COR-L47 (cell line): ENCODE measurements at regions not wholly inside any gene's neighbourhood (a gene's known extent, or its start where the extent isn't known, plus 50 kb on each side); places are given as distances from the start of the nearest gene placed in this dataset.

ENCODE experiments used
- DNase-seq: peaks from one replicate; lab custom pipeline; 2025; lab: John Stamatoyannopoulos, UW

DNA sequence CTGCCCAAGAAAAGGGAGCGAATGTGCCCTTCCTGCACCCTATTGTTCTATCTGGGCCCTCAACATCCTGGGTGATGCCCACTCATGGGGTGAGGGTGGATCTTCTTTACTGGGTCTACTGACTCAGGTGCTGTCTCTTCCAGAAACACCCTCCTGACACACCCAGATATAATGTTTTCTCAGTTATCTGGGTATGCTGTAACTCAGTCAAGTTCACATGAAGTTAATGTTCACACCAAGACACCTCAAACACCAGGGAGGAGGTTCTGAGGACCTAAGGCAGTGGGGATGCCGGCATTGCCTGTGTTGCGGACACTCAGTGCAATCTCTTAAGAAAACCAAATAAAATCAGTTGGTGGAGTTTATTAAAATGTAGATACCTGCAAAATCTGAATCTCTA, 500.9 kb downstream of the BCL11A start:
- no peak for DNase-seq

DNA sequence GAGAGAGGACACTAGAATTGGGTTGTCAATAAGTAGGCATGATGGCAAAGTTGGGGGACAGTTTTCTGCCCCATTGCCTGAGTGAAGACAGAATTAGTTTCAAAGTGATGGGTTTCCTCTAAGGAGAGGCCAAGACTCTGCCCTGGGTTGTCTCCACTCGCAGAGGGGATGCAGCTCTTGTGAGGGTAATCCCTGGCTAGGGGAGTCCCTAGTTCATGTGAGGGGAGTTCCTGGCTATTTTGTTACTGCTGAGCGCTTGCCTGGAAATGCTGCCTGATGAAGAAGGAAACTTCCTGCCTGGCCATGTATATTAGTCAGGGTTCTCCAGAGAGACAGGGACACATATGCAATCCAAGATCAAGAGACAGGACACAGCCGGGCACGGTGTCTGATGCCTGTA, 501.5 kb downstream of the BCL11A start:
- DNase-seq, result no peak

DNA sequence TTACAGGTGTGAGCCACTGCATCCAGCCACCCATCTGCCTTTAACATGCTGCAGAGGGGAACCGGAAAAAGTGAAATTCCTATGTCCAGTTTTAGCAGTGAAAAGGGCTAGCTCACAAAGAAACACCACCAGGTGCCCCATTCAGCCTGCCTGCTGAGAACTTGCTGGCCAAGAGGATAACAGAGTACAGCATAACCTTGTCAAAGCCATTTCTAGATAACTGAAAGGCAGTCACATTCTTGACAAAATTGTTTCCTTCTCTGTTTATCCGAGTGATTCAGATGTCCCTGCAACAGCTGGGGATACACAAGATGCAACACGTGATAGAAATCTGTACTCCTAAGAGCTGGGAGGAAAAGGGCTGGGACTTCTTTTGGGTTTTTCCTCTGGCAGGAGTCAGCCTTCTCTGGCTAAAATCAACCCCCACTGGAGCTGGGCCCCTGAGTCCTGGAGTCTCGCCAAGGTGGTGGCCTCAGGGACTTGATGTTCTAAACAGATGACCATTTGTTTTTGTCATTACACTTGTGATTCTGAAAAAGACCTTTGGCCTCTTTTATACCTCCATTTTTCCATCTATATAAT, 505.4 kb downstream of the BCL11A start:
- no peak for DNase-seq

DNA sequence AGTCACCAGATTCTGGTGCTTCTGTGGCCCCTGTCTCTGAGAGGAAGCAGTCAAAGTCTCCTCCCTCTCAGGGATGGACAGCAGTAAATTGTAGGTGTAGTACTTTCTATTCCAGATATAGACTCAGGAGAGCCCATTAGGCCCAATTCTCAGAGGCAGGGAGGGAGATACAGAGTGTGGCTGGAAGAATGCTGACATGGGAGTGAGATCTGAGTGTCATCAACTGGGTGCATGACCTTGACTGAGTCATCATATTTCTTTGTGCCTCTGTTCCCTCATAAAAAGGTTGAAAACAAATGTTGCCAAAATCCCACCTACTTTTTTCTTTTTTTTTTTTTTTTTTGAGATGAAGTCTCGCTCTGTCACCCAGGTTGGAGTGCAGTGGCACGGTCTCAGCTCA, 506.1 kb downstream of the BCL11A start:
- DNase-seq, result no peak

DNA sequence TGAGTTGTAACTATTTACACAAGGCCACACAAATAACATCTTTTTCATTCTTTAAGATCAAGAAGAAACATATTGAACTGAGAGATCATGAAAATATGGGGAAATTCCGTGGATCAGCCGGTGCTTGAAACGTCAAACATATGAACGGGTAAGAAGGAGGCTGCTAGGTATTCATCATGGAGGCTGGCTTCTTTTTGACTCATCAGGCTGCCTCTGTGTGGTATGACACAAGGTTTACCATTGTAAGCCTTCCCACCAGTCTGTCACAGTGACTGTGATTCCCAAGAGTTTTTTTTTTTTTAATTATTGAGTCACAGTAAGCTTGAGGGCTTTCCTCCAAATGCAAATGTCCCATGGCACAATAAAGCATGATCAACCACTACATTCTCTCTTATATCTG, 506.9 kb downstream of the BCL11A start:
- no peak for DNase-seq

DNA sequence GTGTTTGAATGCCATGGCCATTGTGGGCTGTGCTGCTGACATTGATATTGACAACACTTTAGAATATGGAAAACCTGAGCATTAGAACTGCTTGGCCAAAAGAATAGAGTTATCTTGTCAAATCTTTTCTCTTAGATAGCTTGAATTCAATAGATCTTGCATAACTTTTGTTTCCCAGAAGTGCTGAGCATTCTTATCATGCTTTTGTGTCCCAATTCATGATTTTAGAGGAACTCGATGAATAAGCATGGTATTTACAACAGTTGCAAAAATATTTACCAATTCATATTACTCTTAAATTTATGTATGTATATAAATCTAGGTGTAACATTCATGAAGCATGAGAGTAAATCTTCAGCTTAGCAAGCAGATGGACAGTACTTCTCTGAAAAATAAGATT, 508.0 kb downstream of the BCL11A start:
- no peak for DNase-seq

DNA sequence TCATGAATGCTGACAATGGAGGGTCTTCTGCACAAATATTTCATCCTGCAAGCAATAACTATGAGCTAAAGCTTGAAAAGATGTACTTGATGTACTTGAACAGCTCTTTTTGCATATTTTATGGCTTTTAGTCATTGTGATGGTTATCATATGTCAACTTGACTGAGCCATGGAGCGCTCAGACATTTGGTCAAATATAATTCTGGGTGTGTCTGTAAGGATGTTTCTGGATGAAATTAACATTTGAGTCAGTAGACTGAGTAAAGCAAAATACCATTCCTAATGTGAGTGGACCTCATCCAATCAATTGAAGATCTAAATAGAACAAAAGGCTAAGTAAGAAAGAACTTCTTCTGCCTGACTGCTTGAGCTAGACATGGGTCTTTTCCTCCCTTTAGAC, 509.0 kb downstream of the BCL11A start:
- DNase-seq, result no peak

DNA sequence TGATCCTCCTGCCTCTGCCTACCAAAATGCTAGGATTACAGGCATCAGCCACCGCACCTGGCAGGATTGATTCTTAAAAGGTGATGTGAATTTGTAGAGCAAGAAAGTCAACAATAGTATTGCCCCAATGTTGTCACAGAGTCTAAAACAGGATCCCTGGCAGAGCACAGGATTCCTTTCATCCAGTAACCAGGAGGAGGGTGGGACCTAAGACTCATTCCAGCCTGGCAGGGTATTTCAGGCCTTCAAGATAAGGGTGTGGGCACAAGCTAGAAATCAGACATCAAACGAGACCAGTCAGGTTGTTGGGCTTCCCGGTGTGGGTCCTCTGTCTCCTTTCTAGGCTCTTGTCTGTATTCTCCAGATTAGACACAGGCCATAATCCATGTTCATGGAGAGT, 511.4 kb downstream of the BCL11A start:
- no peak for DNase-seq

DNA sequence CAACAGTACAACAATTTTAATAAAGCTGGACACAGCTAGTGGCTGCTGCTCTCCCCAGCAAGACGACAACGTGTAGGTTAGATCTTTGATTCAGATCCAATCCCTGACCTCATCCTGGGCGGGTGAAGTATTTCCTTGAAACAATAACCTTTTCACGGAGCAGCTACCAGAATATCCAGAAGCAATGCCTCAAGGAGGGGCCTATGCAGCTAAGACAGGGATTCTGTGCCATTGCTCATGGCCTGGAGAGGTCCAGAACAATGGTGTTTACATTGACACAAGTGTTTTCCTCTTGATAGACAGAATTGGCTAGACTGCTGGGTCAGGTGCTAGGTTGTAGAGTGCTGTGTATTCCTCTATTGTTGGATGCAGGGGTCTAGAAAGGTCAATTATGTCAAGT, 520.1 kb downstream of the BCL11A start:
- DNase-seq, result no peak

DNA sequence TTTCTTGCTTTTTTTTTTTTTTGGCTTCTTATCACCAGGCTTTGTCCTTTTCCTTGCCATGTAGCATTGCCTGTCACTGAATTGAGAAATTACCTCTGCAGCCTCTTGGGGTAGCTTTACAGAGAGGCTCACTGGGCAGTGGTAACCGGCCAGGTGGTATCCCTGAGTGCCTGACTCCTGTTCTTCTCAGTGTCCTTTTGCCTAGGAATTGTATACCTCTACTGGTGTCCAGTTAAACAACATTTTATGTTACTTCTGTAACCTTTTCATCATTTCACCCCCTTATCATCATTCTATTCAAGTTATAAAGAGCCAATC, 523.9 kb downstream of the BCL11A start:
- no peak for DNase-seq

DNA sequence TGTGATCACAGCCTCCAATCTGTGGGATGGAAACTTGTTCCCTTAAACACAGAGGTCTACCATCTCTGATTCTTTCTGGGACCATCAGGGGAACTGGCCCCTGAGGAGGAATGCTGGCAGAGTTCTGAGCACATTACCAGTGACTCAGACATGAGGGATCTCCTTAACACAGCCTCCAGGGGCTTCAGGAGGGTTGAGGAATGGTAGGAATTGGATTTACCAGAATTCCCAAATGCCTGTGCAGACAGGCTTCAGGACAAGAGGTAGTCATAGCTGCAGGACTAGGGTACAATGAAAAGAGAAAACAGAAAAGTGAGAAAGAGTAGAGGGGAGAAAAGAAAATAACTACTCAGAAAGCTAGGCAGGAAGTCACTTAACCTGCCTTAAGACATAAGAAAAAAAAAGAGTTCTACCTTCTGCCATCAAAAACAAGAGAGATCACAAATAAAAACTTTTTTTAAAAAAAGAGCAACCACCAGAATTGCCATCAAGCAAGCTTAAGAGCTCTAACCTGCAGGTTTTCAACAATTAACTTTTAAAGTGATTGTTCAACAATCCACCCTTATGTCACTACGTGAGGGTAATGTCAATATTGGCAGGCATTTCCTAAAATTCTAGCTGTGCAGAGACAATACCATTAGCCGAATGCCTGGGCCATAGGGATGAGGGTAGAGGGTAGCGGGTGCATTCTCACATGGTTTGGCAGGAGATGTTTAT, 524.4 kb downstream of the BCL11A start:
- peak; percentile 49 for DNase-seq

DNA sequence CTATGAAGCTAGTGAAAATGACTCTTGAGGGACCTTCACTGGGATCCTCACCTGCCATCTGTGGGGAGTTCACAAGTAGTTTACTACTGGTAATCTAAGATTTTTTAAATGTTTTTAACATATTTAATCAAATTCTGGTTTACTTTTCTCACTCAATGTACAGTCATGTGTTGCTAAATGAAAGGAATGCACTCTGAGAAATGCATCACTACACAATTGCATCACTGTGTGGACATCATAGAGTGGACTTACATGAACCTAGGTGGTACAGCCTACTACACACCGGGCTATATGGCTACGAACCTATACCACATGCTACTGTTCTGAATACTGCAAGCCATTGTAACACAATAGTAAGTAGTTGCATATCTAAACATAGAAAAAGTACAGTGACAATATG, 528.0 kb downstream of the BCL11A start:
- no peak for DNase-seq

DNA sequence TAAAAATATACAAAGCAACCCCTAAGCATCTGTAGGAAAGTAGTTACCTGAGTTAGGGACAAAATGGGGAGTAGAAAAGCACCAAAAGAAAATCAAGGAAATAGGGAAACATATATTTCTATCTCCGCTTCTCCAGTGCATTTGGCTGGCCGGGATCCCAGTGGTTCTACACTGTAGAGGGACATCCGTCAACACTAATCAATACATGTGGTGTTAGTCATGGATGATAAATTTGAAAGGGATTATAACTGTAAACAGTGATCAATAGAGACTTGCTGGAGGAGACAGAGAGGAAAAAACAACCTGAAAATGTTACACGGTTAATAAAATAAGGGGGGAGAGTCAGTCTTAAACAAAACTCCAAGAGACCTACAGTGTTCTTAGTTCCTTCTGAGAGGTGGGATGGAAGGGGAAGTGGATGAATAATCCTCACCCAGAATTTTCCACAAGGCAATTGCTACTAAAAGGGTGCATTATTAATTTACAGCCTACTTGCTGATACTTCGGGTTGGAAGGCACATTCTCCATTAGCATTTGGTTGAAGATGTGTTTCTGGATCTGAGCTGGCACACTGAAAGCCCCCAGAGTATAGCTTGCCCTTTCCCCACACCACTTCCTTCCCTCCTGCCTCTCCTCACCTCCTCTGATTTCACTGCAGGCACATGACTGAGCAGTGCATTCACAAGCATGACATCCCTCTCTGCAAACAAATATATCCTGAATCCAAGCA, 530.0 kb downstream of the BCL11A start:
- DNase-seq, result no peak

DNA sequence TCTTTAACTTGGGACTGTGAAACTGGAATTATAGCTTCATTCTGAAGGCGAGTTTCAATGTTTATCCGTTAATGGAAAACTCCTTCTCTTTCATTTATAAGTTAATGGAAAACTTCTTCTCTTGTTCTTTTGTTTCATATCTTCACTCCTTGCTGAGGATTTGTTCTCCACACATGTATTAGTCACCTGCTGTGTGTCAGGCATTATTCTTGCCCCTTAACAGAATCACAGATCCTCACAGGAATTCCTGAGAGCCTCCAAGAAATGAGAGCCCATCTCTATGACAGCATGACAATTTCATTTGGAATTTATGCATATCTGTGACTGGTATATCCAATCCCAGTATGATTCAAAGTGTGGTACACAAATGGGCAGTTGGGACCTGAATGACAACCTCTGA, 545.8 kb downstream of the BCL11A start:
- DNase-seq, result no peak

DNA sequence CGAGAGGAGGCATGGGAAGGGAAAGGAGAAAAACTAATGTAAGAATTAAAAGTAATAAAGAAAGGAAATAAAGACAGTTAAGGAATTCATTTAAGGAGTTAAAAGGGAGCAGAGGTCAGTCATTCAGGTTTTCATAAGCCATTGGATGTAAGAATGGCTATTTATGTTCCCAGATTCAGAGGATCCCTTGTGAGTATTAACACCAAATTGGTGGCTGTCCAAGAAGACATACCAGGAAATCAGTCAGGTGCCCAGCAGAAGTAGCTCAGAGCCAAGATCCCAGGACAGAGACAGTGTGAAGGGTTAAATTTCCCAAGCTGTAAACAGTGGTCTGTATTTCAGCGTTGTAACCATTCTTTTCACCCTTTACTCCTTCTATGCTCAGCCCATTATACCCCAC, 550.4 kb downstream of the BCL11A start:
- no peak for DNase-seq

DNA sequence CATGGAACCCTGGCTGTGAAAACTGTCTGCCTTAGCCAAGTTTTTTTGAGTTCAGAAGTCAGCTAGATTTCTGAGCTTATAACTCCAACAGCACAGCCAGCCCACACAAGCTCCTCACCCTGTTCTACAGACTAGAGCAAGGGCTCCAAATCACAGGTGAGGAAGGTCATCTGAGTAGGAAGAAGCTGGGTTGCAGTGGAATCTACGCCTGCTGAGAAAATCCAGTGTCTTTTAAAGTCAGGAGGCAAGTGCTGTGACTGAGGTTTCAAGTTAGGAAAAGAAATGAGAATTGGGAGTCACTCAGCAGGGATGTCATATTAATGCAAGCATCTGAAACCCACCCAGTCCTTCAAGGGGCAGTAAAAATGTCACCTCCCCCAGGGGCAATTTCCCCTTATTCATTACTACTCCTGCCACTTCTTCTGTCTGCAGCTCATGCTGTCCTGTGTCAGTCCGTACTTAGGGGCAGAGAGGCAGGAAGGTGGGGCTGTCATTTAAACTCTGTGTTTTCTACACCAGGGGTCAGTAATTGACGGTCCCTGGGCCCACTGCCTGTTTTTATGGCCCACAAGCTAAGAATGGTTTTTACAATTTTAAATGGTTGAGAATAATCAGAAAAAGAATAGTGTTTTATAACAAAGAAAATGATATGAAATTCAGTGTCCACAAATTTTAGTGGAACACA, 551.1 kb downstream of the BCL11A start:
- DNase-seq, result no peak

DNA sequence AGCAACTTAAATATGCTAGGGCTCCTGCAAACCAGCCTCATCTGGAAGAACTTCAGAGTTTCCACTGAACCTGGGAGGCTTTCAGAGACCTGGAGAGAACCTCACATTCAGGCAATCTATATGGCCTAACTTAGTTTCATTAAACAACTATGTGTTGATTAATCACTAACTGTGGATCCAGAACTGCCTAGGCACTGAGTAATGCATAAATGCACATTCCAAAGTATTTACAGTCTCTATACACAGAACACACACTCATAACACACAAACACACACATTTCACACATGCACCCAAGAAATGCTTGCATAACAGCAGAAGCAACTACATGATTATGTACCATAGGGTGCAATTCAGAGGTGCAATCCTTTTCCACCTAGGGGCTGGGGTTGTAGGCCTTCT, 552.8 kb downstream of the BCL11A start:
- DNase-seq, result no peak

DNA sequence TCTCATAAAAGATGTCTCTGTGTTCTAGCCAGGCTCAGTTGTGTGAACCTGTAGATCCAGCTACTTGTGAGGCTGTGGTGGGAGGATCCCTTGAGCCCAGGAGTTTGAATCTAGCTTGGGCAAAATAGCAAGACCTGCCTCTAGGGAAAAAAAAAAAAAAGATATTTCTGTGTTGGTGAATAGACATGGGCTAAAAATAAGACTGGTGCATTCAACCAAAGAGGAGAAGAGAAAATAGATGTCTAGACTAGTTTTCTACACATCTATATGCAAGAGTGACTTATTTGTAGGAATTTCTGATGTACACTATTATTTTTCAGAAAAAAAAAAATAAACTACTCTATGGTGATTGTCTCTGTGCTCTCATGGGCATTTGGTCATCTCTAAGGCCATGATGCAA, 555.1 kb downstream of the BCL11A start:
- no peak for DNase-seq

DNA sequence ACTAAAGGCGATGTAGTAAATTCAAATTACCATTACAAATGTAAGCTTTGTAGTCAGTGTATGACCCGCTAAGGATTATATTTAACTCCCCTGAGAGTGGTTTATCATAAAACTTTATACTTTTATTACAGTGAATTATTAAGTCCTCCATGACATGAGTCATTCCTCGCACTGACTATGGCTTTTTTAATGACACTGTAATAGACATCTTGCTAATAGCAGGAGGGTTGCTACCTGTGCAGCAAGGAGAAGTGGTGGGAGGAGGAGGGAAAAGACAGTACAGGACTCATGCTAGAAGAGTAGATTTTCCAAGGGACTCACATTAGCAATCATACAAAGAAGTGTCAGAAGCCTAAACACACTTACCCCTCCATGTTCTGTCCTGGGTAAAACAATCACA, 556.1 kb downstream of the BCL11A start:
- DNase-seq, result no peak

DNA sequence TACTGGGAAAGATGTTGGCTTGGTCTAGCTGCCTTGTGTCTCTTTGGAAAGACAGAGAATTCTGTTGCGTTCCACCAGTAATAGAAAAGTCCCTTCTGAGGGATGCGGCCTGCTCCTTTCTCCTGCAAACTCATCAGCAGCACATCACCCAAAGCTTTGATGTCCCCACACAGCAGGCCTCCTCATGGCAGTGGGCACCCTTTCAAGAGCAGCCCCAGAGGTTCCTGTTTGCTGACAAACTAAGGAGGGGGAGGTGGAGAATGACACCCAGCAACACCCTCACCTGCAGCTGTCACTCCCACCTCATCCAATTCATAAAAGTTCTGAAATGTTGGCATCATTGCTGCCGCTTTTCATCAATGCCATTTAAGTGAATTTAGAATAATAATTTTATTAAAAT, 556.6 kb downstream of the BCL11A start:
- DNase-seq, result no peak

DNA sequence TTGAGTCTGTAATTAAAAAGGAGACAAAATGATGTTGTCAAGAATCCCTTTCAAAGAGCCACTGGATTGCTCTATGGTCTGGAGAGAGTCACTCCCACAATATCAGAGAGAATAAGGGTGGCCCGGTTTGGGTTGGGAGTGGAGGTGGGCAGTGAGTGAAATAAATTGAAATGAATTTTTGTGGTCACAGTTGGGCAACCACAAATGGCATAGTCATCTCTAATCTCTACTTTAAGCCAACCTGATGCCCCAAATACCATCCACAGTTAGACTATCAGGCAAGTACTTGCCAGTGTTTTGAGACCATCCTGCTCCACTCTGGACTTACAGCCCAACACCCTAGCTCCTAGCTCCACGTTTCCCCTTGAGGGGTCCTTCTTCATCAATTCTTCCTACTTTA, 559.7 kb downstream of the BCL11A start:
- no peak for DNase-seq

DNA sequence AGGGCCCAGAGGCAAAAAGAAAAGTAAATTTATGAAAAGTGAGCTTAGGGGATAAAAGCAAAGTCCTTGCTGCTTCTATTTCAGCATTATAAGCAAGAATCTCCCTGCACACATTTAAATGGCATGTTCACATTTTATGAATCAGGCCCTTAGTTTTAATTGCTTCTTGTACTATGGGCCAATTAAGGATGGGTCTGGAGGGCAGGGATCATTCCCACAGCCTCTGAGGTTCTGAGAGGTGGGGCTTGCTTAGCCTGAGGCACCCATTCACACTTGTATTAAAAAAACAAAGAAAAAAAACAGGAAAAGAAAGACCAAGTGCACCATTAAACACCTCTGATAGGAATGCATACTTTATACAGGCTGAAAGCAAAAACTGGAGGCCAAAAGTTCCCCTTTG, 565.1 kb downstream of the BCL11A start:
- no peak for DNase-seq

DNA sequence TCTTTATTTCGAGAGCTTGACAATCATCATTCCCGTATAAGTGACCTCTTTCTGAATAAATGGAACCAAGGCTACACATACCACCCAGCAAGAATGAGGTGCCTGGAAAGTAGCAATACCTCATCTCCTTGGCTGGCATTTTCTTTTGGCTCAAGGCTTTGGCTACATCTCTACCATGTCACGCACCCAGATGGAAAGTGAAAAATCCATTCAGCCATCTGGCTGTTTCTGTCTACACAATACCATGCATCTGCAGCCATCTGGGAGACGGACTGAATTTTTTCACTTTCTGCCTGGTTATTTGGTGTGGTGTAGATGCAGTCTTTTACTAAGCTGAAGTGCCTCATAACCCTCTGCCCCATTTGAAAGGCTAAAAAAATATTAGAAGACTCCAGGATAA, 566.9 kb downstream of the BCL11A start:
- DNase-seq, result no peak
